ENCODE measurements at regions not wholly inside any gene's neighbourhood (a gene's known extent, or its start where the extent isn't known, plus 50 kb on each side); places are given as distances from the start of the nearest gene placed in this dataset.

DNA sequence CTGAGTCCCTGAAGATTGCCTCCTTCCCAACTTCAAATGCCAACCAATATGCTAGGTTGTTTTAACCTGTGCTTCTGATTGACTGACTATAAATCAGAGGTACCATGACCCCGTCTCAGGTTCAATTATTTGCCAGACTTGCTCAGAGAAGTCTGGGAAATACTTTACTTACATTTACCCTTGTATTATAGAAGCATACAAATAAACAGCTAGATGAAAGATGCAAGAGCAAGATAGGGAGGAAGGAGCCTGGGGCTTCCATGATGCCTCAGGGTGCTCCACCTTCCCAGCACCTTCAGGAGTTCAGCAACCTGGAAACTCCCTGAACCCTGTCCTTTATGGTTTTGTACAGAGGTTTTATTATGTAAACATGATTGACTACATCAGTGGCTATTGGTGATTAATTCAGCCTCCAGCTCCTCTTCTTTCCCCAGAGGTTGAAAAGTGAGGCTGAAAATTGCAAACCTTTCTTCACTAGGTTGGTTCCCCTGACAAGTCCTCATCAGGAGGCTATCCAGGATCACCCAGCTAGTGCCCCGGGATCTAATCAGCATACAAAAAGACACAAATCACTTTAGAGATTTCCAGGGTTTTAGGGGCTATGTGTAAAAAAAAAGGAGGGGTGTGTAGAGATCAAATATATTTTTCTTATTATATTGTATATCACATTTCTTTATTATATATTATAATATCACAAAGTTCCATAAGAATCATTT lies 547.7 kb downstream of the EPM2A start:
- no peak for ATAC-seq
- WGBS (ENCODE audit: low lambda C conversion rate) = 0% methylated on average over 2 of the region's 2 CpGs
- DNase-seq (ENCODE audit: low spot score) = no peak
- H4K20me1 ChIP-seq (ENCODE audit: insufficient read depth, low read length) = no peaks in the 10 kb centered on the region
- ChIA-PET CTCF (ENCODE audit: low intra/inter-chr PET ratio, low total read pairs) (no interaction called here), POLR2A (no interaction called here)
- H3K27ac ChIP-seq (ENCODE audit: extremely low read length, insufficient read depth, low read length) = no peak overlapping the region
- in situ Hi-C loops (cut with HindIII; ENCODE audit: extremely low pct_ligation_motif_present, low pct_unique_long_range_greater_than_20kb) = no loop called here
- H3K9me3 ChIP-seq (ENCODE audit: low read length) = no peaks in the 10 kb centered on the region
- H3K27me3 ChIP-seq (ENCODE audit: control insufficient read depth in 1 of 2, insufficient read depth in 2 of 2, low read length in 2 of 2) = no peaks in the 10 kb centered on the region
- H3K36me3 ChIP-seq (replicated peaks in 1 of 2; ENCODE audit: control insufficient read depth in 1 of 2, insufficient read depth in 2 of 2, low read length in 2 of 2) = no peaks in the 10 kb centered on the region
- H3K79me2 ChIP-seq (ENCODE audit: insufficient read depth, low read length) = no peaks in the 10 kb centered on the region
- no TSS peak for BruUV-seq (replicated peaks)
- no peak overlapping the region for H2AFZ ChIP-seq (ENCODE audit: low read length)
- no peak for TF ChIP-seq SIX4 (CRISPR knock-in tag; IDR thresholded peaks at IDR 0.05)
- H3K4me2 ChIP-seq (ENCODE audit: low read depth, low read length) = no peak overlapping the region
- no peak overlapping the region for H3K4me3 ChIP-seq (replicated peaks in 1 of 3; ENCODE audit: insufficient read depth in 1 of 3, low read depth in 2 of 3, low read length in 3 of 3)
- no peak for FAIRE-seq
- no peaks in the 10 kb centered on the region for H3K4me1 ChIP-seq (ENCODE audit: insufficient read depth, low read length)
- intact Hi-C loops (cut with micrococcal nuclease; ENCODE audit: unreplicated experiment) = no loop called here
- no peak overlapping the region for H3K9ac ChIP-seq (ENCODE audit: insufficient read depth, low read depth, low read length)

GRCh38 chr6:145189836-145190235 lies 545.5 kb downstream of the EPM2A start:
- ChIA-PET POLR2A (no interaction called here), CTCF (ENCODE audit: low intra/inter-chr PET ratio, low total read pairs) (no interaction called here)
- ATAC-seq (no peak), FAIRE-seq (no peak), DNase-seq (ENCODE audit: low spot score) (no peak)
- H3K27me3 ChIP-seq (ENCODE audit: control insufficient read depth in 1 of 2, insufficient read depth in 2 of 2, low read length in 2 of 2) = no peaks in the 10 kb centered on the region
- H3K4me1 ChIP-seq (ENCODE audit: insufficient read depth, low read length) = no peaks in the 10 kb centered on the region
- no peaks in the 10 kb centered on the region for H4K20me1 ChIP-seq (ENCODE audit: insufficient read depth, low read length)
- intact Hi-C loops (cut with micrococcal nuclease; ENCODE audit: unreplicated experiment) = no loop called here
- H2AFZ ChIP-seq (ENCODE audit: low read length) = no peak overlapping the region
- no TSS peak for BruUV-seq (replicated peaks)
- no peak overlapping the region for H3K27ac ChIP-seq (ENCODE audit: extremely low read length, insufficient read depth, low read length)
- H3K79me2 ChIP-seq (ENCODE audit: insufficient read depth, low read length) = no peaks in the 10 kb centered on the region
- TF ChIP-seq PAX8 (CRISPR knock-in tag; IDR thresholded peaks at IDR 0.05; ENCODE audit: borderline replicate concordance) (no peak), ZNF816 (CRISPR knock-in tag; IDR thresholded peaks at IDR 0.05; ENCODE audit: borderline replicate concordance) (no peak), AGO2 (optimal IDR thresholded peaks at IDR 0.05; ENCODE audit: low read depth, low read length) (no peak), TFDP1 (CRISPR knock-in tag; IDR thresholded peaks at IDR 0.05; ENCODE audit: borderline replicate concordance) (no peak), ETV5 (CRISPR knock-in tag; IDR thresholded peaks at IDR 0.05; ENCODE audit: borderline replicate concordance) (no peak), LCORL (IDR thresholded peaks at IDR 0.05) (no peak), LCORL (CRISPR knock-in tag; IDR thresholded peaks at IDR 0.05) (no peak), POGZ (CRISPR knock-in tag; IDR thresholded peaks at IDR 0.05) (no peak), ZNF775 (CRISPR knock-in tag; IDR thresholded peaks at IDR 0.05; ENCODE audit: borderline replicate concordance) (no peak), TRIM24 (CRISPR knock-in tag; IDR thresholded peaks at IDR 0.05) (no peak), PAF1 (CRISPR knock-in tag; IDR thresholded peaks at IDR 0.05) (no peak), NR2F2 (IDR thresholded peaks at IDR 0.05; ENCODE audit: borderline replicate concordance, low read depth) (no peak), ZFP37 (CRISPR knock-in tag; IDR thresholded peaks at IDR 0.05; ENCODE audit: borderline replicate concordance) (no peak), ZNF333 (CRISPR knock-in tag; IDR thresholded peaks at IDR 0.05; ENCODE audit: borderline replicate concordance) (no peak)
- H3K4me3 ChIP-seq (replicated peaks in 1 of 3; ENCODE audit: insufficient read depth in 1 of 3, low read depth in 2 of 3, low read length in 3 of 3) = no peak overlapping the region
- no peak overlapping the region for H3K4me2 ChIP-seq (ENCODE audit: low read depth, low read length)
- in situ Hi-C loops (cut with HindIII; ENCODE audit: extremely low pct_ligation_motif_present, low pct_unique_long_range_greater_than_20kb) = no loop called here
- WGBS (ENCODE audit: low lambda C conversion rate) = 0% methylated on average over 1 of the region's 1 CpG
- no peak overlapping the region for H3K9ac ChIP-seq (ENCODE audit: insufficient read depth, low read depth, low read length)
- no peaks in the 10 kb centered on the region for H3K36me3 ChIP-seq (replicated peaks in 1 of 2; ENCODE audit: control insufficient read depth in 1 of 2, insufficient read depth in 2 of 2, low read length in 2 of 2)
- no peaks in the 10 kb centered on the region for H3K9me3 ChIP-seq (ENCODE audit: low read length)

All from HepG2 (cell line).